Left colon (tissue), 2 donors: ENCODE measurements at regions not wholly inside any gene's neighbourhood (a gene's known extent, or its start where the extent isn't known, plus 50 kb on each side); places are given as distances from the start of the nearest gene placed in this dataset.
"Not testable (repeated sequence)": the region's sequence is repeated elsewhere in the genome, so short reads cannot be mapped to it uniquely, and the experiment has no call there.

ENCODE experiments used
- ATAC-seq: fragments of 200-7000 bp; cut with Tn5 transposase; one replicate; pipeline ENCODE4 v1.9.1; 2020; ENCODE audit warnings: mild to moderate bottlenecking, moderate library complexity
- DNase-seq, 2 donors: peaks; one replicate each; pipeline ENCODE4 v3.0.0-alpha.2; 2020
- intact Hi-C, 2 donors: fragments of 100-400 bp; cut with DNase I in 1 of 2; cut with micrococcal nuclease in 1 of 2; formaldehyde crosslinking; loops; one replicate each; pipeline versions ENCODE4 v1.11.2 to v1.14.0; 2022; cut with DNase I, micrococcal nuclease
- donor health status: DM: no; HTN: no; CAD: no.
- donor health status: DM: yes; HTN: yes; CAD: no.

- ATAC-seq, result no peak
- no peak for DNase-seq
- intact Hi-C loops, result no loop called here
Measured at GRCh38 chr4:55248756-55249155, 97.3 kb upstream of the SRD5A3 start.

- DNase-seq, result no peak
- intact Hi-C loops, result no loop called here
- ATAC-seq, result no peak
Measured at GRCh38 chr4:55249476-55249875, 96.6 kb upstream of the SRD5A3 start.

GRCh38 chr4:55251342-55251741 is 94.7 kb upstream of the SRD5A3 start:
- intact Hi-C loops, result no loop called here
- ATAC-seq, result no peak
- DNase-seq, result no peak

GRCh38 chr4:55251896-55252295 is 94.1 kb upstream of the SRD5A3 start:
- intact Hi-C loops, result no loop called here
- DNase-seq (no peak), ATAC-seq (no peak)

GRCh38 chr4:55253948-55254593 is 92.0 kb upstream of the SRD5A3 start:
- ATAC-seq (no peak), DNase-seq (no peak)
- intact Hi-C loops, result no loop called here

GRCh38 chr4:55255179-55255578 is 90.9 kb upstream of the SRD5A3 start:
- intact Hi-C loops, result no loop called here
- no peak for ATAC-seq
- DNase-seq, result no peak

GRCh38 chr4:55256787-55257186 is 89.3 kb upstream of the SRD5A3 start:
- DNase-seq (no peak), ATAC-seq (no peak)
- intact Hi-C loops, result no loop called here

GRCh38 chr4:55258152-55258865 is 87.7 kb upstream of the SRD5A3 start:
- DNase-seq (no peak), ATAC-seq (no peak)
- intact Hi-C loops, result no loop called here

- DNase-seq, result no peak
- intact Hi-C loops, result no loop called here
- no peak for ATAC-seq
Measured at GRCh38 chr4:55259294-55259693, 86.7 kb upstream of the SRD5A3 start.

GRCh38 chr4:55269470-55269869 is 76.6 kb upstream of the SRD5A3 start:
- DNase-seq, result no peak
- intact Hi-C loops, result no loop called here
- no peak for ATAC-seq

- intact Hi-C loops, result no loop called here
- DNase-seq (no peak), ATAC-seq (no peak)
Measured at GRCh38 chr4:55269995-55270394, 76.0 kb upstream of the SRD5A3 start.

- ATAC-seq (no peak), DNase-seq (no peak)
- intact Hi-C loops, result no loop called here
Measured at GRCh38 chr4:55270481-55270880, 75.6 kb upstream of the SRD5A3 start.

- ATAC-seq (no peak), DNase-seq (no peak)
- intact Hi-C loops, result no loop called here
Measured at GRCh38 chr4:55272102-55272501, 73.9 kb upstream of the SRD5A3 start.

- ATAC-seq, result no peak
- intact Hi-C loops, result no loop called here
- no peak for DNase-seq
Measured at GRCh38 chr4:55272589-55272988, 73.5 kb upstream of the SRD5A3 start.

GRCh38 chr4:55277011-55277410 is 69.0 kb upstream of the SRD5A3 start:
- ATAC-seq, result no peak
- intact Hi-C loops, result no loop called here

GRCh38 chr4:55278316-55278715 is 67.7 kb upstream of the SRD5A3 start:
- intact Hi-C loops, result no loop called here
- ATAC-seq (peak; percentile 99), DNase-seq (no peak)

More at GRCh38 chr4:55277011-55277410, 69.0 kb upstream of the SRD5A3 start:
- DNase-seq, result no peak

- DNase-seq, ATAC-seq, intact Hi-C loops: not testable (repeated sequence)
Measured at GRCh38 chr4:55280474-55280873, 65.6 kb upstream of the SRD5A3 start.

- intact Hi-C loops, result not testable (repeated sequence)
Measured at GRCh38 chr4:55281118-55281683, 64.8 kb upstream of the SRD5A3 start.

GRCh38 chr4:55284331-55284730 is 61.7 kb upstream of the SRD5A3 start:
- no peak for DNase-seq
- intact Hi-C loops, result no loop called here
- no peak for ATAC-seq

More at GRCh38 chr4:55281118-55281683, 64.8 kb upstream of the SRD5A3 start:
- not testable (repeated sequence) for DNase-seq, ATAC-seq

- no peak for DNase-seq
- intact Hi-C loops, result no loop called here
- no peak for ATAC-seq
Measured at GRCh38 chr4:55291227-55291640, 54.8 kb upstream of the SRD5A3 start.
